ENCODE measurements at regions not wholly inside any gene's neighbourhood (a gene's known extent, or its start where the extent isn't known, plus 50 kb on each side); places are given as distances from the start of the nearest gene placed in this dataset.

GRCh38 chr3:109963831-109964230 lies 626.5 kb upstream of the DPPA4 start:
- Histone ChIP-seq H3K4me1 (no peaks in the 10 kb centered on the region), H3K27ac (replicated peaks) (no peak overlapping the region), H3K27me3 (ENCODE audit: low read depth) (no peaks in the 10 kb centered on the region), H3K36me3 (no peaks in the 10 kb centered on the region), H3K4me3 (no peak overlapping the region), H3K9me3 (replicated peaks) (no peaks in the 10 kb centered on the region)
- TF ChIP-seq CTCF (IDR thresholded peaks at IDR 0.05; ENCODE audit: borderline replicate concordance): no peak
- intact Hi-C loops (cut with micrococcal nuclease): no loop called here
- no peak for DNase-seq

DNA sequence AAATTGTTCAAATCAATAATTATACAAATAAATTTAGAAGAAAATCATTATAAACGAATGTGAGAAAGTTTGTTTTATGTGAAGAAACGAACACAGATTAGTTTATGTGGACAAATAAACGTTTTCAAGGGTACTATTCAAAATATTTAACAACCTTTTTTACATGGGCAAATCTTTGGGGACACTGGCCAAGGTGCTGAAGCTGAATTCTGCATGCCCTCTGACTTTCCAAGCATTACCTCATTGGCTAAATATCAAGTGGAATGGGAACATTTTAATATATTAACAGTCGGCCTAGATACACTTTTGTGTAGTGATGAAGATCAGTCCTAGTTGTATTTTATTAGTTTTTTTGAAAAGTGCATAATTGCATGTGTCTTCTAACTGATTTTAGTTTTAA lies 636.4 kb upstream of the DPPA4 start:
- Histone ChIP-seq H3K36me3 (no peaks in the 10 kb centered on the region), H3K9me3 (replicated peaks) (peaks cover 6% of the 10 kb centered on the region), H3K27me3 (ENCODE audit: low read depth) (no peaks in the 10 kb centered on the region), H3K4me3 (no peak overlapping the region), H3K27ac (replicated peaks) (no peak overlapping the region), H3K4me1 (no peaks in the 10 kb centered on the region)
- TF ChIP-seq CTCF (IDR thresholded peaks at IDR 0.05; ENCODE audit: borderline replicate concordance): no peak
- intact Hi-C loops (cut with micrococcal nuclease): no loop called here
- no peak for DNase-seq

GRCh38 chr3:109977897-109978296 lies 640.6 kb upstream of the DPPA4 start:
- intact Hi-C loops (cut with micrococcal nuclease): no loop called here

GRCh38 chr3:109982201-109982600 lies 644.9 kb upstream of the DPPA4 start:
- Histone ChIP-seq H3K27me3 (ENCODE audit: low read depth) (no peaks in the 10 kb centered on the region), H3K4me1 (no peaks in the 10 kb centered on the region), H3K27ac (replicated peaks) (no peak overlapping the region), H3K4me3 (no peak overlapping the region), H3K36me3 (no peaks in the 10 kb centered on the region), H3K9me3 (replicated peaks) (no peaks in the 10 kb centered on the region)
- no peak for TF ChIP-seq CTCF (IDR thresholded peaks at IDR 0.05; ENCODE audit: borderline replicate concordance)
- intact Hi-C loops (cut with micrococcal nuclease): no loop called here
- DNase-seq: no peak

More at GRCh38 chr3:109977897-109978296, 640.6 kb upstream of the DPPA4 start:
- no peak overlapping the region for H3K27ac ChIP-seq (replicated peaks)
- H3K4me3 ChIP-seq: no peak overlapping the region
- no peaks in the 10 kb centered on the region for H3K4me1 ChIP-seq
- H3K27me3 ChIP-seq (ENCODE audit: low read depth): no peaks in the 10 kb centered on the region
- DNase-seq: no peak
- H3K36me3 ChIP-seq: no peaks in the 10 kb centered on the region
- no peak for TF ChIP-seq CTCF (IDR thresholded peaks at IDR 0.05; ENCODE audit: borderline replicate concordance)
- peaks cover 6% of the 10 kb centered on the region for H3K9me3 ChIP-seq (replicated peaks)

GRCh38 chr3:109984976-109985375 lies 647.6 kb upstream of the DPPA4 start:
- Histone ChIP-seq H3K27ac (replicated peaks) (no peak overlapping the region), H3K36me3 (no peaks in the 10 kb centered on the region), H3K4me1 (no peaks in the 10 kb centered on the region), H3K27me3 (ENCODE audit: low read depth) (no peaks in the 10 kb centered on the region), H3K4me3 (no peak overlapping the region), H3K9me3 (replicated peaks) (no peaks in the 10 kb centered on the region)
- no peak for TF ChIP-seq CTCF (IDR thresholded peaks at IDR 0.05; ENCODE audit: borderline replicate concordance)
- intact Hi-C loops (cut with micrococcal nuclease): no loop called here
- no peak for DNase-seq
